Progenitor cell of endocrine pancreas (in vitro differentiated cells): ENCODE measurements at regions not wholly inside any gene's neighbourhood (a gene's known extent, or its start where the extent isn't known, plus 50 kb on each side); places are given as distances from the start of the nearest gene placed in this dataset.

Experiments
- DNase-seq: peaks from one replicate; pipeline ENCODE4 v3.0.0; 2021; ENCODE audit warnings: low spot score; ENCODE audit not compliant: unreplicated experiment
- H3K27ac Mint-ChIP-seq: 2 replicates; pipeline ENCODE4 v1.8.0; 2021; ENCODE audit warnings: mild to moderate bottlenecking, moderate library complexity, mixed read lengths
- H3K27me3 Mint-ChIP-seq: 2 replicates; pipeline ENCODE4 v1.8.0; 2021; ENCODE audit warnings: mixed read lengths
- H3K36me3 Mint-ChIP-seq: 2 replicates; pipeline ENCODE4 v1.8.0; 2022; ENCODE audit warnings: mixed read lengths; ENCODE audit not compliant: insufficient read depth
- H3K4me1 Mint-ChIP-seq: 2 replicates; pipeline ENCODE4 v1.8.0; 2021; ENCODE audit warnings: low read depth, mixed read lengths
- H3K4me3 Mint-ChIP-seq: 2 replicates; pipeline ENCODE4 v1.8.0; 2021; ENCODE audit warnings: low read depth, mild to moderate bottlenecking, moderate library complexity, mixed read lengths
- H3K9me3 Mint-ChIP-seq: 2 replicates; pipeline ENCODE4 v1.8.0; 2021; ENCODE audit warnings: low read depth, mixed read lengths
- TF ChIP-seq, protein P1 (sequence below): fragments of 200-600 bp; sonication (generic); IDR thresholded peaks from one replicate; pipeline ENCODE4 v1.5.0; 2021; ENCODE audit warnings: antibody characterized with exemption, mild to moderate bottlenecking; ENCODE audit not compliant: unreplicated experiment

DNA sequence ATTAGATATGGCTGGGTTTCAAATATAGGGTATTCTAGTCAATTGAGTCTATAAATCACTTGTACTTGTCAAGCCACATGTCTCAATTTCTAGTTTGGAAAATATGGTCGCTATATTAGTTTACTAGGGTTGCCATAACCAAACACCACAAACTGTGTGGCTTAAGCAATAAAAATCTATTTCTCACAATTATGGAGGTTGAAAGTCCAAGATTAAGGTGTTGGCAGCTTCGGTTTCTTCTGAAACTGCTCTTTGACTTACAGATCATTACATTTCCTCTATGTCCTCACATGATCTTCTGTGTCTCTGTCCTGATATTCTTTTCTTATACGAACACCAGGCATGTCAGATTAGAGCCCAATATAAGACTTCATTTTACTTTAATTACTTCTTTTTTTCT is 55.8 kb upstream of the BASP1 start:
- Mint-ChIP-seq H3K27ac (no peak overlapping the region), H3K27me3 (peaks cover 12% of the 10 kb centered on the region), H3K9me3 (no peaks in the 10 kb centered on the region), H3K4me3 (no peak overlapping the region), H3K36me3 (no peaks in the 10 kb centered on the region), H3K4me1 (no peaks in the 10 kb centered on the region)
- TF ChIP-seq, protein P1, sequence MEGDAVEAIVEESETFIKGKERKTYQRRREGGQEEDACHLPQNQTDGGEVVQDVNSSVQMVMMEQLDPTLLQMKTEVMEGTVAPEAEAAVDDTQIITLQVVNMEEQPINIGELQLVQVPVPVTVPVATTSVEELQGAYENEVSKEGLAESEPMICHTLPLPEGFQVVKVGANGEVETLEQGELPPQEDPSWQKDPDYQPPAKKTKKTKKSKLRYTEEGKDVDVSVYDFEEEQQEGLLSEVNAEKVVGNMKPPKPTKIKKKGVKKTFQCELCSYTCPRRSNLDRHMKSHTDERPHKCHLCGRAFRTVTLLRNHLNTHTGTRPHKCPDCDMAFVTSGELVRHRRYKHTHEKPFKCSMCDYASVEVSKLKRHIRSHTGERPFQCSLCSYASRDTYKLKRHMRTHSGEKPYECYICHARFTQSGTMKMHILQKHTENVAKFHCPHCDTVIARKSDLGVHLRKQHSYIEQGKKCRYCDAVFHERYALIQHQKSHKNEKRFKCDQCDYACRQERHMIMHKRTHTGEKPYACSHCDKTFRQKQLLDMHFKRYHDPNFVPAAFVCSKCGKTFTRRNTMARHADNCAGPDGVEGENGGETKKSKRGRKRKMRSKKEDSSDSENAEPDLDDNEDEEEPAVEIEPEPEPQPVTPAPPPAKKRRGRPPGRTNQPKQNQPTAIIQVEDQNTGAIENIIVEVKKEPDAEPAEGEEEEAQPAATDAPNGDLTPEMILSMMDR = no peak
- DNase-seq = no peak

DNA sequence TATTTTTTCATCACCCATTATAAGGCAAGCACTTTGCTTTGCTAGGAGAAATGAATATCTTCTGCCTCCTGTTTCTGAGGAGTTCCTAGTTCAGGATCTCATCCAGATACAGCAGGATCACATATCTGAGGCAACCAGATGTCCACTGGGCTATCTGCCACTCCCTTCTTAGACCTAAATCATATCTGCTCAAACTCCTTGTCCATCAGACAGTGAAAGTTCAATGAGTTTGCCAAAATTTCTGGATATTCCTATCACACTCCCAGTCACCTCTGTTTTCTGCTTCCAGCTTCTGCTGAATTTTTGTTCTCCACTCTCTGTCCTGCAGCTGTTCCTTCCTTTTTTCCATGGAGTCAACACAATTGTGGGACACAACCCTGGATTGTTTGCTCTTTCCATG is 54.2 kb upstream of the BASP1 start:
- Mint-ChIP-seq H3K4me1 (no peaks in the 10 kb centered on the region), H3K27me3 (peaks cover 8% of the 10 kb centered on the region)
- no peak for DNase-seq

DNA sequence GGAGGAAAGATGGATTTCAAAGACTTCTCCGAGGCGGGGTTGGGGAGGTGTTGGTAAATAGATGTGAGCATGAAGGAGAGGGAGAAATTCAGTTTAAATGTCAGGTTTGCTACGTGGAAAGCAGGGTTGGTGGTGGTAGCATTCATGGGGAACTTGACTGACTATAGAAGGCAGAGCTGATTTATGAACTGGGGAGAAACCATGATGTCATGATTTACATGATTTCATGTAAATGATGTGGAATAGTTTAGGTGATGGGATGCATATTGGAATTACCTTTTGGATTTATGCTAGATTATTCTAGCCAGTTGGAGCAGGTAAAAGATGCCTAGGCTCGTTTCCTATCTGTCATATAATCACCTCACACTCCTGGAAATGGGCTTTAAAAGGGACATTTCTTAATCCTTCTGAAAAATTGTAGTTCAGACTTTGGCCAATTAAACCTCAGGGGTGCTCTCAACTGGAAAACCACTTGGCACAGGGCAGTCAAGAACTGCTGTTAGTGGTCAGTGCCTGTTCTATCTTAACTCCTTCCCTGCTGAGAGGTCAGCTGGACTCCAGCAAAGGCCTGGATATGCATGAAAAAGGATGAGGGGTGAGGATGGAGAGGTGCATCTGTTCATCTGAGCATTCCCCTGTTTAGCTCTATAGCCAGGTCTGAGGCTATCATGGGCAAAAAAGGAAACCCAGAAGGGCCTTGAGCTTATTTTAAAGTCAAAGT is 50.1 kb upstream of the BASP1 start:
- Mint-ChIP-seq H3K4me1 (peaks cover 3% of the 10 kb centered on the region), H3K27me3 (peaks cover 8% of the 10 kb centered on the region), H3K27ac (no peak overlapping the region), H3K36me3 (no peaks in the 10 kb centered on the region), H3K9me3 (no peaks in the 10 kb centered on the region), H3K4me3 (no peak overlapping the region)
- no peak for DNase-seq
- TF ChIP-seq, protein P1 = no peak

More for the DNA sequence above, 54.2 kb upstream of the BASP1 start:
- TF ChIP-seq, protein P1 = no peak
- Mint-ChIP-seq H3K36me3 (no peaks in the 10 kb centered on the region), H3K4me3 (no peak overlapping the region), H3K9me3 (no peaks in the 10 kb centered on the region), H3K27ac (no peak overlapping the region)
